ENCODE measurements at regions not wholly inside any gene's neighbourhood (a gene's known extent, or its start where the extent isn't known, plus 50 kb on each side); places are given as distances from the start of the nearest gene placed in this dataset.

GRCh38 chr13:64263285-64263684 lies 2847.6 kb upstream of the PCDH20 start:
- TF ChIP-seq CTCF (IDR thresholded peaks at IDR 0.05; ENCODE audit: insufficient read depth, low read depth, low read length, missing control alignments), result no peak
- no peak overlapping the region for H3K4me3 ChIP-seq (ENCODE audit: low read length)
- no peak for DNase-seq (ENCODE audit: low read depth)

- H3K4me3 ChIP-seq (ENCODE audit: low read length), result no peak overlapping the region
- no peak for DNase-seq (ENCODE audit: low read depth)
- no peak for TF ChIP-seq CTCF (IDR thresholded peaks at IDR 0.05; ENCODE audit: insufficient read depth, low read depth, low read length, missing control alignments)
These were observed 2841.1 kb upstream of the PCDH20 start for GRCh38 chr13:64256751-64257150.

GRCh38 chr13:64255988-64256387 lies 2840.3 kb upstream of the PCDH20 start:
- TF ChIP-seq CTCF (IDR thresholded peaks at IDR 0.05; ENCODE audit: insufficient read depth, low read depth, low read length, missing control alignments), result no peak
- H3K4me3 ChIP-seq (ENCODE audit: low read length), result no peak overlapping the region
- DNase-seq (ENCODE audit: low read depth), result no peak

- no peak for DNase-seq (ENCODE audit: low read depth)
- TF ChIP-seq CTCF (IDR thresholded peaks at IDR 0.05; ENCODE audit: insufficient read depth, low read depth, low read length, missing control alignments), result no peak
- no peak overlapping the region for H3K4me3 ChIP-seq (ENCODE audit: low read length)
These were observed 2832.9 kb upstream of the PCDH20 start for GRCh38 chr13:64248371-64249065.

GRCh38 chr13:64239372-64239771 lies 2823.7 kb upstream of the PCDH20 start:
- no peak for TF ChIP-seq CTCF (IDR thresholded peaks at IDR 0.05; ENCODE audit: insufficient read depth, low read depth, low read length, missing control alignments)
- H3K4me3 ChIP-seq (ENCODE audit: low read length), result no peak overlapping the region
- peak; percentile 24 for DNase-seq (ENCODE audit: low read depth)

- H3K4me3 ChIP-seq (ENCODE audit: low read length), result no peak overlapping the region
- DNase-seq (ENCODE audit: low read depth), result peak; percentile 69
- no peak for TF ChIP-seq CTCF (IDR thresholded peaks at IDR 0.05; ENCODE audit: insufficient read depth, low read depth, low read length, missing control alignments)
These were observed 2818.6 kb upstream of the PCDH20 start for GRCh38 chr13:64234255-64234654.

- DNase-seq (ENCODE audit: low read depth), result no peak
These were observed 2807.4 kb upstream of the PCDH20 start for GRCh38 chr13:64223016-64223415.

More at GRCh38 chr13:64223016-64223415, 2807.4 kb upstream of the PCDH20 start:
- no peak for TF ChIP-seq CTCF (IDR thresholded peaks at IDR 0.05; ENCODE audit: insufficient read depth, low read depth, low read length, missing control alignments)
- H3K4me3 ChIP-seq (ENCODE audit: low read length), result no peak overlapping the region

Measured in epithelial cell of esophagus (primary cell).